ENCODE measurements at regions not wholly inside any gene's neighbourhood (a gene's known extent, or its start where the extent isn't known, plus 50 kb on each side); places are given as distances from the start of the nearest gene placed in this dataset.

DNA sequence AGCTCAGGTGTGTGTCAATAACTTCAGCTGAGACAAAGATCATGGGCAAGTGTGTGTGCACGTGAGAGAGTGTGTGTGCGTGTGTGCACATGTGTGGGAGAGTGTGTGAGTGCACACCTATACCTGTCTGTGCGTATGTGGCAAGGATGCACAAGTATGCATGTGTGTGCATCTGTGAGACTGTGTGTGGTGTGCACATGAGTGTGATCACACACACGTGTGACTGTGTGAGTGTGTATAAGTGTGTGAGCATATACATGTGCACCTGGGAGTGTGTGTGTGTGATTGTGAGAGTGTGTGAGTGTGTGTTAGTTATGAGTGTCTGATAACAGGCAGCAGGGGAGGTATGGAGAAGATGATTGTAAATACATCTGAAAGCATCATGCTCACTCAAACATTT lies 657.3 kb upstream of the PFKP start:
- no peaks in the 10 kb centered on the region for H3K4me1 ChIP-seq (ENCODE audit: insufficient read depth, poor library complexity, severe bottlenecking)
- ATAC-seq (ENCODE audit: low read depth) (no peak), DNase-seq (ENCODE audit: low spot score) (no peak)
- H3K4me3 ChIP-seq (ENCODE audit: severe bottlenecking) = no peak overlapping the region
- no peaks in the 10 kb centered on the region for H3K9me3 ChIP-seq (ENCODE audit: severe bottlenecking)
- H3K27me3 ChIP-seq (ENCODE audit: insufficient read depth, poor library complexity, severe bottlenecking) = no peaks in the 10 kb centered on the region
- H3K36me3 ChIP-seq (ENCODE audit: low read depth) = no peaks in the 10 kb centered on the region
- no peak for TF ChIP-seq CTCF (IDR thresholded peaks at IDR 0.05; ENCODE audit: poor library complexity, severe bottlenecking)
- no peak overlapping the region for H3K27ac ChIP-seq (ENCODE audit: poor library complexity, severe bottlenecking)

DNA sequence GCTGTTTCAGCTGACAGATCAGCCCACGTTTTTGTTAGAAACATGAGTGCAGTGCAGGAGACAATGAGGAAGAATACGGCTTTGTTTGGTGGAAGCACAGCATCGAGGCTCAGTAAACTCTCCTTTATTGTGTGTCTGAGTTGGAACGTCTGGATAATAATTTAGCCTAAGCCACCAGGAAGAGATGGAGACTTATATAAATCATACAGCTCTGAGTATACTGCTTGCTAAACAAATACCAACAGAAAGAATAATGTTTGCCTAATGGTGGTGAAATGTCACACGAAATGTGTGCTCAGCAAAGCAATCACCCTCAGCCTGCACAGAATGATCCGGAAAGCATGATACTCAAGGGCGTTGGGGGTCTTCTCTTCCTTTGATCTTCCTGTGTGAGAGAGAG lies 664.1 kb upstream of the ADARB2 start:
- Histone ChIP-seq H3K36me3 (ENCODE audit: low read depth) (no peaks in the 10 kb centered on the region), H3K9me3 (ENCODE audit: severe bottlenecking) (no peaks in the 10 kb centered on the region), H3K4me3 (ENCODE audit: severe bottlenecking) (no peak overlapping the region), H3K4me1 (ENCODE audit: insufficient read depth, poor library complexity, severe bottlenecking) (no peaks in the 10 kb centered on the region), H3K27me3 (ENCODE audit: insufficient read depth, poor library complexity, severe bottlenecking) (peaks cover 44% of the 10 kb centered on the region), H3K27ac (ENCODE audit: poor library complexity, severe bottlenecking) (no peak overlapping the region)
- ATAC-seq (ENCODE audit: low read depth) (no peak), DNase-seq (ENCODE audit: low spot score) (no peak)
- no peak for TF ChIP-seq CTCF (IDR thresholded peaks at IDR 0.05; ENCODE audit: poor library complexity, severe bottlenecking)

DNA sequence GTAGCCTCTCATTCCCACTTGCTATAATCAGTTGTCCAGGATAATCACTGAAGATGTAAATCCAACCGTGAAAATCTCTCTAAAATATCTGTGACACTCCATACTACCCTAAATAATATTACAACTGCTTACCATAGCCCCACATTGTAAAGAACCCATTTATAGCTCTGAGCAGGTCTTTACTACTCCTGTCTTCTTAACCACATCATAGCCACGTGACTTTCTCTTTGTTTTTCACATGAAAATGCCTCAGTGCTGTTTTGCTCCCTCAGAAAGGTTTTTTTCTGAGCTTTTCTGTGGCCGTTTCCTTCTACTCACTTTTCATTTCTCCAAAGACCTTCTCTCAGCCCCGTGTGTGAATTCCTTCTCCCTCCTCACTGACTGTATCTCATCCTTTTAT lies 662.2 kb upstream of the ADARB2 start:
- Histone ChIP-seq H3K4me1 (ENCODE audit: insufficient read depth, poor library complexity, severe bottlenecking) (no peaks in the 10 kb centered on the region), H3K9me3 (ENCODE audit: severe bottlenecking) (no peaks in the 10 kb centered on the region), H3K27ac (ENCODE audit: poor library complexity, severe bottlenecking) (no peak overlapping the region), H3K36me3 (ENCODE audit: low read depth) (no peaks in the 10 kb centered on the region), H3K27me3 (ENCODE audit: insufficient read depth, poor library complexity, severe bottlenecking) (peaks cover 59% of the 10 kb centered on the region), H3K4me3 (ENCODE audit: severe bottlenecking) (no peak overlapping the region)
- DNase-seq (ENCODE audit: low spot score) (no peak), ATAC-seq (ENCODE audit: low read depth) (no peak)
- no peak for TF ChIP-seq CTCF (IDR thresholded peaks at IDR 0.05; ENCODE audit: poor library complexity, severe bottlenecking)

- no peak overlapping the region for H3K27ac ChIP-seq (ENCODE audit: poor library complexity, severe bottlenecking)
- no peak for TF ChIP-seq CTCF (IDR thresholded peaks at IDR 0.05; ENCODE audit: poor library complexity, severe bottlenecking)
- no peak for DNase-seq (ENCODE audit: low spot score)
- H3K27me3 ChIP-seq (ENCODE audit: insufficient read depth, poor library complexity, severe bottlenecking) = peaks cover 24% of the 10 kb centered on the region
- no peaks in the 10 kb centered on the region for H3K9me3 ChIP-seq (ENCODE audit: severe bottlenecking)
- no peak for ATAC-seq (ENCODE audit: low read depth)
- H3K36me3 ChIP-seq (ENCODE audit: low read depth) = no peaks in the 10 kb centered on the region
- no peak overlapping the region for H3K4me3 ChIP-seq (ENCODE audit: severe bottlenecking)
- H3K4me1 ChIP-seq (ENCODE audit: insufficient read depth, poor library complexity, severe bottlenecking) = no peaks in the 10 kb centered on the region
These were observed 655.0 kb upstream of the ADARB2 start for GRCh38 chr10:2392145-2392812.

DNA sequence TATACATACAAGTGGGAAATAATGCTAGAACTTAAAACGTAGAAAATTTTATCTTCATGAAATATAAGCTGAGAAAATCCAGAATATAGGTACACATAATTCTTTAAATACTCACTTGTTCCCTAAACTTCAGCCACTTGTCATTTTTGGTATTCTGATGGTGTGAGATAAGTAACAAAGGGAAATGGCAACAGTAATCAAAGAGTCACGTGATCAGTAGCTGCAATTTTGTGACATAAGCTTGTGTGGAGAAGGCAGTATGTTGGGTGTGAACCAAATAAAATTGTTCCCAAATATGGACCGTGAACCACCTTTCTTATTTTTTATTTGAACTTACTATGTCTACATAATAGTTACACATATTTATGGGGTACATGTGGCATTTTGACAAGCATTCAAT lies 650.3 kb upstream of the ADARB2 start:
- H3K4me3 ChIP-seq (ENCODE audit: severe bottlenecking) = no peak overlapping the region
- H3K9me3 ChIP-seq (ENCODE audit: severe bottlenecking) = no peaks in the 10 kb centered on the region
- H3K27me3 ChIP-seq (ENCODE audit: insufficient read depth, poor library complexity, severe bottlenecking) = peaks cover 4% of the 10 kb centered on the region
- ATAC-seq (ENCODE audit: low read depth) (no peak), DNase-seq (ENCODE audit: low spot score) (no peak)
- H3K36me3 ChIP-seq (ENCODE audit: low read depth) = no peaks in the 10 kb centered on the region
- H3K27ac ChIP-seq (ENCODE audit: poor library complexity, severe bottlenecking) = no peak overlapping the region
- TF ChIP-seq CTCF (IDR thresholded peaks at IDR 0.05; ENCODE audit: poor library complexity, severe bottlenecking) = no peak
- no peaks in the 10 kb centered on the region for H3K4me1 ChIP-seq (ENCODE audit: insufficient read depth, poor library complexity, severe bottlenecking)

Data from RWPE2 (cell line).